Ishikawa (cell line): ENCODE measurements at regions not wholly inside any gene's neighbourhood (a gene's known extent, or its start where the extent isn't known, plus 50 kb on each side); places are given as distances from the start of the nearest gene placed in this dataset.

ENCODE experiments used
- CEBPB ChIP-seq: IDR thresholded peaks from 2 replicates; pipeline ENCODE4 v1.6.1; 2012
- CREB1 ChIP-seq: IDR thresholded peaks from 2 replicates; pipeline ENCODE4 v1.6.1; 2012; ENCODE audit warnings: low read depth
- EGR1 ChIP-seq: IDR thresholded peaks from 2 replicates; pipeline ENCODE4 v1.6.1; 2012
- EP300 ChIP-seq: IDR thresholded peaks from 2 replicates; pipeline ENCODE4 v1.6.1; 2012; ENCODE audit warnings: borderline replicate concordance
- FOXM1 ChIP-seq: IDR thresholded peaks from 2 replicates; pipeline ENCODE4 v1.6.1; 2012; ENCODE audit warnings: low read depth, borderline replicate concordance
- MAX ChIP-seq: IDR thresholded peaks from 2 replicates; pipeline ENCODE4 v1.6.1; 2012
- NFIC ChIP-seq: IDR thresholded peaks from 2 replicates; pipeline ENCODE4 v1.6.1; 2012
- RAD21 ChIP-seq: IDR thresholded peaks from 2 replicates; pipeline ENCODE4 v1.6.1; 2012; ENCODE audit warnings: low read depth
- REST ChIP-seq: IDR thresholded peaks from 2 replicates; pipeline ENCODE4 v1.6.1; 2012; ENCODE audit warnings: low read depth, mild to moderate bottlenecking
- TAF1 ChIP-seq: IDR thresholded peaks from 2 replicates; pipeline ENCODE4 v1.6.1; 2012; ENCODE audit warnings: low read depth, mild to moderate bottlenecking
- TCF12 ChIP-seq: IDR thresholded peaks from 2 replicates; pipeline ENCODE4 v1.6.1; 2012; ENCODE audit warnings: low read depth
- TEAD4 ChIP-seq: IDR thresholded peaks from 2 replicates; pipeline ENCODE4 v1.6.1; 2012
- USF1 ChIP-seq: IDR thresholded peaks from 2 replicates; pipeline ENCODE4 v1.6.1; 2012
- YY1 ChIP-seq: IDR thresholded peaks from 2 replicates; pipeline ENCODE4 v1.6.1; 2012; ENCODE audit warnings: low read depth
- ZBTB7A ChIP-seq: IDR thresholded peaks from 2 replicates; pipeline ENCODE4 v1.6.1; 2012; ENCODE audit warnings: low read depth

- no peak for TF ChIP-seq ZBTB7A
- TF ChIP-seq YY1 = no peak
- no peak for TF ChIP-seq CEBPB
- no peak for TF ChIP-seq CREB1
- TF ChIP-seq TEAD4 = no peak
- TF ChIP-seq TAF1 = no peak
Observed at GRCh38 chr18:37754141-37754540, 188.5 kb upstream of the CELF4 start.

- TF ChIP-seq MAX (no peak), CREB1 (no peak), EGR1 (no peak), EP300 (no peak), TCF12 (no peak), YY1 (no peak), REST (no peak), RAD21 (no peak), NFIC (no peak), TEAD4 (no peak)
Observed at GRCh38 chr18:37742436-37742835, 176.8 kb upstream of the CELF4 start.

- no peak for TF ChIP-seq CEBPB
- no peak for TF ChIP-seq ZBTB7A
- no peak for TF ChIP-seq RAD21
- no peak for TF ChIP-seq EP300
- TF ChIP-seq TEAD4 = no peak
- TF ChIP-seq CREB1 = no peak
- no peak for TF ChIP-seq REST
- TF ChIP-seq EGR1 = no peak
- TF ChIP-seq YY1 = no peak
- no peak for TF ChIP-seq FOXM1
- no peak for TF ChIP-seq MAX
- TF ChIP-seq TCF12 = no peak
- no peak for TF ChIP-seq NFIC
- TF ChIP-seq TAF1 = no peak
- no peak for TF ChIP-seq USF1
Observed at GRCh38 chr18:37741032-37741623, 175.5 kb upstream of the CELF4 start.

GRCh38 chr18:37734406-37734805, 168.8 kb upstream of the CELF4 start:
- TF ChIP-seq RAD21 (no peak), EGR1 (no peak), YY1 (no peak), CREB1 (no peak), MAX (no peak), USF1 (no peak), TAF1 (no peak), FOXM1 (no peak), EP300 (no peak), REST (no peak), ZBTB7A (no peak), TCF12 (no peak), NFIC (no peak), TEAD4 (no peak), CEBPB (no peak)
